ENCODE measurements at regions not wholly inside any gene's neighbourhood (a gene's known extent, or its start where the extent isn't known, plus 50 kb on each side); places are given as distances from the start of the nearest gene placed in this dataset.

GRCh38 chr13:62799931-62800436 lies 1384.3 kb upstream of the PCDH20 start:
- no peak for TF ChIP-seq CTCF (IDR thresholded peaks at IDR 0.05; ENCODE audit: extremely low read depth, low read depth, low read length)
- no peaks in the 10 kb centered on the region for H4K20me1 ChIP-seq (ENCODE audit: insufficient read depth, low read length)
- H3K36me3 ChIP-seq (ENCODE audit: insufficient read depth, low read length), result no peaks in the 10 kb centered on the region
- H3K9me3 ChIP-seq (ENCODE audit: low read depth, low read length), result no peaks in the 10 kb centered on the region
- H3K79me2 ChIP-seq (ENCODE audit: insufficient read depth, low read length), result no peaks in the 10 kb centered on the region
- no peak overlapping the region for H3K4me2 ChIP-seq (ENCODE audit: insufficient read depth, low read length)
- no peak overlapping the region for H3K27ac ChIP-seq (ENCODE audit: low read depth, low read length)
- no peak for DNase-seq (ENCODE audit: insufficient read length, low spot score, missing footprints)
- no peak overlapping the region for H3K4me3 ChIP-seq (ENCODE audit: insufficient read depth, low read length)
- H3K27me3 ChIP-seq (ENCODE audit: insufficient read depth, low read length), result no peaks in the 10 kb centered on the region
- H3K4me1 ChIP-seq (ENCODE audit: insufficient read depth, low read length), result no peaks in the 10 kb centered on the region
- no peak overlapping the region for H2AFZ ChIP-seq (ENCODE audit: low read length)

- Histone ChIP-seq H3K4me1 (ENCODE audit: insufficient read depth, low read length) (no peaks in the 10 kb centered on the region), H3K36me3 (ENCODE audit: insufficient read depth, low read length) (no peaks in the 10 kb centered on the region), H3K9me3 (ENCODE audit: low read depth, low read length) (no peaks in the 10 kb centered on the region), H3K27ac (ENCODE audit: low read depth, low read length) (no peak overlapping the region), H3K4me3 (ENCODE audit: insufficient read depth, low read length) (no peak overlapping the region), H4K20me1 (ENCODE audit: insufficient read depth, low read length) (no peaks in the 10 kb centered on the region), H3K27me3 (ENCODE audit: insufficient read depth, low read length) (no peaks in the 10 kb centered on the region), H2AFZ (ENCODE audit: low read length) (no peak overlapping the region), H3K79me2 (ENCODE audit: insufficient read depth, low read length) (no peaks in the 10 kb centered on the region), H3K4me2 (ENCODE audit: insufficient read depth, low read length) (no peak overlapping the region)
- DNase-seq (ENCODE audit: insufficient read length, low spot score, missing footprints), result no peak
- TF ChIP-seq CTCF (IDR thresholded peaks at IDR 0.05; ENCODE audit: extremely low read depth, low read depth, low read length), result no peak
Observed at GRCh38 chr13:62799038-62799535, 1383.4 kb upstream of the PCDH20 start.

- no peaks in the 10 kb centered on the region for H4K20me1 ChIP-seq (ENCODE audit: insufficient read depth, low read length)
- H3K4me3 ChIP-seq (ENCODE audit: insufficient read depth, low read length), result no peak overlapping the region
- H3K36me3 ChIP-seq (ENCODE audit: insufficient read depth, low read length), result no peaks in the 10 kb centered on the region
- no peaks in the 10 kb centered on the region for H3K27me3 ChIP-seq (ENCODE audit: insufficient read depth, low read length)
- no peak overlapping the region for H3K4me2 ChIP-seq (ENCODE audit: insufficient read depth, low read length)
- DNase-seq (ENCODE audit: insufficient read length, low spot score, missing footprints), result no peak
- H3K27ac ChIP-seq (ENCODE audit: low read depth, low read length), result no peak overlapping the region
- no peaks in the 10 kb centered on the region for H3K9me3 ChIP-seq (ENCODE audit: low read depth, low read length)
- TF ChIP-seq CTCF (IDR thresholded peaks at IDR 0.05; ENCODE audit: extremely low read depth, low read depth, low read length), result no peak
- H3K79me2 ChIP-seq (ENCODE audit: insufficient read depth, low read length), result no peaks in the 10 kb centered on the region
- H3K4me1 ChIP-seq (ENCODE audit: insufficient read depth, low read length), result no peaks in the 10 kb centered on the region
- H2AFZ ChIP-seq (ENCODE audit: low read length), result no peak overlapping the region
Observed at GRCh38 chr13:62793850-62794249, 1378.2 kb upstream of the PCDH20 start.

- no peak overlapping the region for H3K4me3 ChIP-seq (ENCODE audit: insufficient read depth, low read length)
- no peaks in the 10 kb centered on the region for H3K79me2 ChIP-seq (ENCODE audit: insufficient read depth, low read length)
- H3K27ac ChIP-seq (ENCODE audit: low read depth, low read length), result no peak overlapping the region
- H3K4me2 ChIP-seq (ENCODE audit: insufficient read depth, low read length), result no peak overlapping the region
- H2AFZ ChIP-seq (ENCODE audit: low read length), result no peak overlapping the region
- H4K20me1 ChIP-seq (ENCODE audit: insufficient read depth, low read length), result no peaks in the 10 kb centered on the region
- H3K9me3 ChIP-seq (ENCODE audit: low read depth, low read length), result no peaks in the 10 kb centered on the region
- H3K27me3 ChIP-seq (ENCODE audit: insufficient read depth, low read length), result no peaks in the 10 kb centered on the region
- no peaks in the 10 kb centered on the region for H3K36me3 ChIP-seq (ENCODE audit: insufficient read depth, low read length)
- no peak for DNase-seq (ENCODE audit: insufficient read length, low spot score, missing footprints)
- TF ChIP-seq CTCF (IDR thresholded peaks at IDR 0.05; ENCODE audit: extremely low read depth, low read depth, low read length), result no peak
- H3K4me1 ChIP-seq (ENCODE audit: insufficient read depth, low read length), result no peaks in the 10 kb centered on the region
Observed at GRCh38 chr13:62781866-62782265, 1366.2 kb upstream of the PCDH20 start.

All from osteoblast (primary cell).